AG10803 (cell line): ENCODE measurements at regions not wholly inside any gene's neighbourhood (a gene's known extent, or its start where the extent isn't known, plus 50 kb on each side); places are given as distances from the start of the nearest gene placed in this dataset.

Source experiments
- DNase-seq: peaks from one replicate; pipeline ENCODE4 v3.0.0; 2010; ENCODE audit warnings: low read depth
- H3K4me3 ChIP-seq: 2 replicates; pipeline ENCODE4 v1.5.1; 2011; ENCODE audit warnings: mild to moderate bottlenecking, low read length, control low read depth
- TF ChIP-seq, protein P1 (sequence below): conservative IDR thresholded peaks from 2 replicates; pipeline ENCODE4 v1.5.1; 2011; ENCODE audit warnings: mild to moderate bottlenecking, low read length, control low read depth, inconsistent platforms

DNA sequence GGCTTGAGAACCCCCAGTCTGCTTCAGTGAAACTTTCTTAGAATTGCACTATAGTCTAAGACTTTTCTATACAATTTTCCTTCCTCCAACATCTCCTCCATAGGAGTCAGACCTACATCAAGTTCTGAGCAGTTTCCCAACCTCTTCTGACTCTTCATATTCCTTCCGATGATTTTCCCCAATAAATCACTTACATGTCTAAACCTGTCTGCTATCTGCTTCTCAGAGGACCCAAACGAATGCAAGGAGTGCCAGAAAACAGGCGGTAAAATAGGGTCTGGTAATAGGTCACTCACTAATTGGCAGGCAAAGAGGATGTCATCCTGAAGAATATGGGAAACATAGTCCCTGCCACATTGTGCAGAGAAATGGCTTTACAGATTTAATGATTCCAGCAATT lies 153.9 kb downstream of the PCDH18 start:
- no peak for DNase-seq
- no peak overlapping the region for H3K4me3 ChIP-seq
- TF ChIP-seq, protein P1, sequence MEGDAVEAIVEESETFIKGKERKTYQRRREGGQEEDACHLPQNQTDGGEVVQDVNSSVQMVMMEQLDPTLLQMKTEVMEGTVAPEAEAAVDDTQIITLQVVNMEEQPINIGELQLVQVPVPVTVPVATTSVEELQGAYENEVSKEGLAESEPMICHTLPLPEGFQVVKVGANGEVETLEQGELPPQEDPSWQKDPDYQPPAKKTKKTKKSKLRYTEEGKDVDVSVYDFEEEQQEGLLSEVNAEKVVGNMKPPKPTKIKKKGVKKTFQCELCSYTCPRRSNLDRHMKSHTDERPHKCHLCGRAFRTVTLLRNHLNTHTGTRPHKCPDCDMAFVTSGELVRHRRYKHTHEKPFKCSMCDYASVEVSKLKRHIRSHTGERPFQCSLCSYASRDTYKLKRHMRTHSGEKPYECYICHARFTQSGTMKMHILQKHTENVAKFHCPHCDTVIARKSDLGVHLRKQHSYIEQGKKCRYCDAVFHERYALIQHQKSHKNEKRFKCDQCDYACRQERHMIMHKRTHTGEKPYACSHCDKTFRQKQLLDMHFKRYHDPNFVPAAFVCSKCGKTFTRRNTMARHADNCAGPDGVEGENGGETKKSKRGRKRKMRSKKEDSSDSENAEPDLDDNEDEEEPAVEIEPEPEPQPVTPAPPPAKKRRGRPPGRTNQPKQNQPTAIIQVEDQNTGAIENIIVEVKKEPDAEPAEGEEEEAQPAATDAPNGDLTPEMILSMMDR: no peak

DNA sequence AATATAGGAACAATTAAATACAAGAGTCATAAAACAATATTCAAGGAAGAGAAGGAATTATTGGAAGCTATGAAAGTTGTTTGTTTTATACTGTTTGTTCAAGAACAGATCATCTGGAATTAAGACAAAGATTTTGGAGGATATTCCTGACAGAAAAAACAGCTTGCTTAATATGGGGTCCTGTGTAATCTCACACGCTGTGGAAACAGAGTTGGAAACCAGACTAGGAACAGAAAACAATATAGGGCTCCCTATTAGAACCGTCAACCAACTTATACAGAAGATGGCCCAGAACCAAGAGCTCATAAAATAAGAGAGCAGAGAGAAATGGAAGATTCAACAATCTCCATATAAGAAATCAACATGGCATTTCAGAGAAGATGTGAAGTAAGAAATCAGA lies 156.0 kb downstream of the PCDH18 start:
- no peak overlapping the region for H3K4me3 ChIP-seq
- TF ChIP-seq, protein P1: no peak
- DNase-seq: no peak

DNA sequence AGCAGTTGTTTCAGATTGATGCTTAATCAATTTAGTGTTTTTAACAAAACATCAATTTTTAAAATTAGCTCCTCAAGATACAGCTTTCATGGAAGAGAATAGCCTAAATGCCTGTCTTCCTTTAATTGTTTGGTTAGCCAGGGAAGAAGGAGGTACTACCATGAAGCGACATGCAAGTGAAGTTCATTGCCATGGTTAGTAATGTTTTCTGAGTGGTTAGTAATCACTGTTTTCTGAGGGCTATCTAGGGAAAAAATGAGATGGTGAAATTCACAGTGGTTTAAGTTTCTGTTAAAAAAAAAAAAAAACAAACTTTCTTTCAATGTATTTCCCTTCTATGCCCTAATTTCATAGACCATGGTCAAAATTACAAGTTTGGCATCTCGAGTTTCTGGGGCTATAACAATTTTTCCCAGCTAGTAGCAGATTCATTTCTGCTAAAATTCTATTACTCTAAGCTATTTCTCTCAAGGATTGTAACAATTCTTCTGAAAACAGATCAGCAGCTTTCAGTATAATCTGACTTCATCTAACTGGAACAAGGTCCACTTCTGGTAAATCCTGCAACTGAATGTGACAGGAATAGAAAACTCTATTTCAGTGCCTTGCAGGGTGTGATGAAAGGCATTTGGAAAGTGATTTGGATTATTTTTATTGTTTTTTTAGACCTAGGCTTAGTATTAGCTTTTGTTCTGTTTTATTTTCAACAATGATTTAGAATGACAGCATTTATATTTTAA lies 157.0 kb downstream of the PCDH18 start:
- DNase-seq: peak; percentile 53
- TF ChIP-seq, protein P1: no peak
- H3K4me3 ChIP-seq: no peak overlapping the region

DNA sequence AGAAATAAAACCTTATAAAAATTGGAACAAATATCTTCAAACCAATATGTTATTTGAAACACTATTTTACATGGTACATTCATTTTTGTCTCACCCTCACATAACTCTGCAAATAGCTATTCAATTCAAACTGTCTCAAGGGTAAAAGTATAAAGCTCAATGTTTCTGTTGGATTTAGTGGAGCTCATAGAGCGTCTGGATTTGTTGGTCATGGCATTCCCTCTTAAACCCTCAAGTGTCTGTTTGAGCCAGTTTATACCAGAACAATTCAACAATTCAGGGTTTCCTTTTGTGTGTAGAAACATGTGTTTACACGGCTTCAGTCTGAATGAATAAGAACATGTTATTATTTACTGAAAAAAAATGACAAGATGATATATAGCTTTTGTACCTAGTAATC lies 161.6 kb downstream of the PCDH18 start:
- TF ChIP-seq, protein P1: no peak
- no peak overlapping the region for H3K4me3 ChIP-seq
- no peak for DNase-seq

DNA sequence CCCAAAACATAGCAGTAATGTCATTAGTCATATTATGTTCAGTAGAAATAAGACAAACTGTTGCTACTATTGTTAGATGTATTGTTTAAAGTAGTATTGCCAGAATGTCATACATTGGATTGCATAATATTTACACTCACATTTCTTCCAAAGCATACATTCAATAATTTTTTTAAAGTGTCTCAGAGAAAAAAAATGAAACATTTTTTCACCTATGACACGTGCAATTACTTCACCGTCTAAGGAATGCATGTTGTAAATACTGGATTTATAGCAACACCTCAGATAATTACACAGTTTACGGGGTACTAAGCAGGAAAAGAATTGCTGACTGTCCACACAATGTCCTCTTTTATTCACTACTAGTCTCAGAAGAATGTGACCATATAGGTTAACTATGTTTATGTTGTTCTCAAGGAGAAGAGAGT lies 162.1 kb downstream of the PCDH18 start:
- peak; percentile 75 for DNase-seq
- TF ChIP-seq, protein P1: no peak
- H3K4me3 ChIP-seq: no peak overlapping the region

DNA sequence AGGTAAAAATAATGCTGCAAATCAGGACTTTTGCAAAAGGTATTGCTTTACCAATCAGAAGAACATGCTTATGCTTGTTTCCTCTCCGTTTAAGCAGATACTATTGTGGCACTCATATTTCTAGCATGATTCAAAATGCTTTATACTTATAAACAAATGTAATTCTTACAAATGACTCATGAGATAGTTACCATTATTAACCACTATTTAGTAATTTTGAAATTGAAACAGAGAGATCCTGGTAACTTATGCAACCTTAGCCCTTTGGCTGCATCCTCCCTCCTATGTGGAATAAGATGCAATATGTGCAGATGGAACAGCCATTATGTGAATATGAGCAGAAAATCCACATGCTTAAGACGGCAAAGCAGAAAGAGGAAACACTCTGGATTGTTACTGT lies 164.7 kb downstream of the PCDH18 start:
- DNase-seq: peak; percentile 92
- H3K4me3 ChIP-seq: no peak overlapping the region
- TF ChIP-seq, protein P1: no peak

DNA sequence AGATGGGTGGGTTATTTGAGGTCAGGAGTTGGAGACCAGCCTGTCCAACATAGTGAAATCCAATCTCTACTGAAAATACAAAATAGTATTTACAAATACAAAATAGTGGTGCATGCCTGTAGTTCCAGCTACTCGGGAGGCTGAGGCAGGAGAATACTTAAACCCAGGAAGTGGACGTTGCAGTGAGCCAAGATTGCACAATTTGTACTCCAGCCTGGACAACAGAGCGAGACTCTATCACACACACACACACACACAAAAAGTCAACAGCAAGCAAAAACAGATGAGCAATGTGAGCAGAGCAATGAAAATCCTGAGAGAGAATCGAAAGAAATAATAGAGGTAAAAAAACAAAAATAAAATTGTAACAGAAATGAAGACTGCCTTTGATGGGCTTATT lies 168.8 kb downstream of the PCDH18 start:
- H3K4me3 ChIP-seq: no peak overlapping the region
- peak; percentile 58 for DNase-seq
- TF ChIP-seq, protein P1: no peak
